Loucy (cell line): ENCODE measurements at regions not wholly inside any gene's neighbourhood (a gene's known extent, or its start where the extent isn't known, plus 50 kb on each side); places are given as distances from the start of the nearest gene placed in this dataset.

Source experiments
- H2AFZ ChIP-seq: fragments of 200-600 bp; sonication (generic); 2 replicates; pipeline ENCODE4 v1.6.0; 2016; ENCODE audit warnings: antibody characterized with exemption, mild to moderate bottlenecking, low read length, moderate library complexity
- H3F3A ChIP-seq: fragments of 200-600 bp; 2 replicates; pipeline ENCODE4 v1.6.0; 2016; ENCODE audit warnings: antibody characterized with exemption, low read depth, mild to moderate bottlenecking
- H3K27me3 ChIP-seq: fragments of 200-600 bp; sonication (generic); 2 replicates; pipeline ENCODE4 v1.6.1; 2014; ENCODE audit warnings: low read length, mild to moderate bottlenecking; ENCODE audit not compliant: insufficient read depth, poor library complexity, severe bottlenecking
- H3K36me3 ChIP-seq: fragments of 200-600 bp; sonication (generic); 2 replicates; pipeline ENCODE4 v1.6.1; 2016; ENCODE audit warnings: low read length; ENCODE audit not compliant: insufficient read depth
- H3K4me1 ChIP-seq: fragments of 200-600 bp; sonication (generic); 2 replicates; pipeline ENCODE4 v1.5.1; 2014; ENCODE audit warnings: low read length, mild to moderate bottlenecking; ENCODE audit not compliant: insufficient read depth, poor library complexity, severe bottlenecking
- H3K4me2 ChIP-seq: fragments of 200-600 bp; sonication (generic); 2 replicates; pipeline ENCODE4 v1.6.0; 2014; ENCODE audit warnings: antibody characterized with exemption, low read length, low read depth, mild to moderate bottlenecking; ENCODE audit not compliant: poor library complexity, severe bottlenecking
- H3K4me3 ChIP-seq: fragments of 200-600 bp; sonication (generic); 2 replicates; pipeline ENCODE4 v1.5.1; 2014; ENCODE audit warnings: low read length, mild to moderate bottlenecking, mixed read lengths; ENCODE audit not compliant: poor library complexity, severe bottlenecking
- H3K79me2 ChIP-seq: fragments of 200-600 bp; sonication (generic); 2 replicates; pipeline ENCODE4 v1.6.1; 2014; ENCODE audit warnings: low read length; ENCODE audit not compliant: insufficient read depth
- H3K9ac ChIP-seq: fragments of 200-600 bp; sonication (generic); 2 replicates; pipeline ENCODE4 v1.6.0; 2014; ENCODE audit warnings: mild to moderate bottlenecking, low read depth, low read length, moderate library complexity; ENCODE audit not compliant: poor library complexity, severe bottlenecking
- H3K9me2 ChIP-seq: fragments of 200-600 bp; sonication (generic); replicated peaks from 2 replicates; pipeline ENCODE4 v1.6.1; 2016; ENCODE audit warnings: low read depth, low read length, mixed read lengths
- H3K9me3 ChIP-seq: fragments of 200-600 bp; sonication (generic); 2 replicates; pipeline ENCODE4 v1.6.1; 2014; ENCODE audit warnings: mild to moderate bottlenecking, antibody characterized with exemption, low read length, low read depth; ENCODE audit not compliant: insufficient read depth
- H4K20me1 ChIP-seq: fragments of 200-600 bp; sonication (generic); 2 replicates; pipeline ENCODE4 v1.6.0; 2014; ENCODE audit warnings: antibody characterized with exemption, low read length, mild to moderate bottlenecking; ENCODE audit not compliant: insufficient read depth, poor library complexity, severe bottlenecking
- EZH2phosphoT487 ChIP-seq: fragments of 200-600 bp; IDR thresholded peaks from 2 replicates; pipeline ENCODE4 v1.6.1; 2018; ENCODE audit warnings: antibody characterized with exemption, mild to moderate bottlenecking, moderate library complexity, borderline replicate concordance
- TF ChIP-seq, protein P1 (sequence below): fragments of 200-600 bp; sonication (generic); conservative IDR thresholded peaks from 2 replicates; pipeline ENCODE4 v1.5.1; 2014; ENCODE audit warnings: mild to moderate bottlenecking, antibody characterized with exemption, low read length

DNA sequence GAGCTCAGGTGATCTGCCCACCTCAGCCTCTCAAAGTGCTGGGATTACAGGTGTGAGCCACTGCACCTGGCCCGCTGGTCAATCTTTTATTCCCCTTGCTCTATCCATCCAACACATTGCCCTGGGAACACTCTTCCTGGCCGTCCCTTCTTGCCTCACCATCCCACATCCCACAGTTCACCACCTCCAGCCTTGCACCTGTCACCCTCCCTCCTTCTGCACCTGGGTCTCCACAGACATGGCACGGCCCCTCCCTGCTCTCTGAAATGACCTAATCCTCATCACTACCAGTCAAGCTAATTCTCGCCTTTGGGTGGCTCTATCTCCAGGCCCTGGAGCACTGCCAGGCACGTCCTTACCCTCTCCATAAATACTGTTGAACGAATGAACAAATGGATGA, 116.9 kb upstream of the TEX51 start:
- Histone ChIP-seq H3K4me1 (peaks cover 4% of the 10 kb centered on the region), H3K9me2 (no peaks in the 10 kb centered on the region), H3K9ac (no peak overlapping the region), H3K27me3 (no peaks in the 10 kb centered on the region), H3K4me3 (no peak overlapping the region), H3F3A (no peaks in the 10 kb centered on the region), H3K36me3 (no peaks in the 10 kb centered on the region), H3K79me2 (no peaks in the 10 kb centered on the region), H3K4me2 (no peak overlapping the region), H2AFZ (no peak overlapping the region), H3K9me3 (no peaks in the 10 kb centered on the region), H4K20me1 (no peaks in the 10 kb centered on the region)
- TF ChIP-seq, protein P1, sequence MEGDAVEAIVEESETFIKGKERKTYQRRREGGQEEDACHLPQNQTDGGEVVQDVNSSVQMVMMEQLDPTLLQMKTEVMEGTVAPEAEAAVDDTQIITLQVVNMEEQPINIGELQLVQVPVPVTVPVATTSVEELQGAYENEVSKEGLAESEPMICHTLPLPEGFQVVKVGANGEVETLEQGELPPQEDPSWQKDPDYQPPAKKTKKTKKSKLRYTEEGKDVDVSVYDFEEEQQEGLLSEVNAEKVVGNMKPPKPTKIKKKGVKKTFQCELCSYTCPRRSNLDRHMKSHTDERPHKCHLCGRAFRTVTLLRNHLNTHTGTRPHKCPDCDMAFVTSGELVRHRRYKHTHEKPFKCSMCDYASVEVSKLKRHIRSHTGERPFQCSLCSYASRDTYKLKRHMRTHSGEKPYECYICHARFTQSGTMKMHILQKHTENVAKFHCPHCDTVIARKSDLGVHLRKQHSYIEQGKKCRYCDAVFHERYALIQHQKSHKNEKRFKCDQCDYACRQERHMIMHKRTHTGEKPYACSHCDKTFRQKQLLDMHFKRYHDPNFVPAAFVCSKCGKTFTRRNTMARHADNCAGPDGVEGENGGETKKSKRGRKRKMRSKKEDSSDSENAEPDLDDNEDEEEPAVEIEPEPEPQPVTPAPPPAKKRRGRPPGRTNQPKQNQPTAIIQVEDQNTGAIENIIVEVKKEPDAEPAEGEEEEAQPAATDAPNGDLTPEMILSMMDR = no peak
- no peak for TF ChIP-seq EZH2phosphoT487

DNA sequence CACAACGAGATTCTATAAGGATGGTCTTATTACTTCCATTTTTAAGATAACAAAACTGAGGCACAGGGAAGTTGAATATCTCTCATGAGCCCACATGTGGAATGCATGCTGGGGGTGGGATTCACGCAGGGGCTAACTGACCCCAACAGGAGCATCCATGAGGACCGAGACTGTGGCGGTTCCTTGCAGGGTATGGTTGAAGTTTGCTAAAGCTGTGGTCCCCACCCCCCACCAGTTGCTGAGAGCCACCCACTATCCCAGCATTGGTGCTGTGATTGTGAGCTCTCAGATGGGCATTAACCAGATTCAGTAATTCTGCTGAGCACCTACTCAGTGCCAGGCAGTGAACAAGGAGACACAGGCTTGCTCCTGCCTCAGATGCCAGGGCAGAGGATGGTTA, 116.0 kb upstream of the TEX51 start:
- no peak overlapping the region for H3K4me2 ChIP-seq
- no peaks in the 10 kb centered on the region for H3K79me2 ChIP-seq
- no peaks in the 10 kb centered on the region for H3K9me2 ChIP-seq
- no peak overlapping the region for H3K4me3 ChIP-seq
- no peak overlapping the region for H3K9ac ChIP-seq
- no peaks in the 10 kb centered on the region for H4K20me1 ChIP-seq
- H3K27me3 ChIP-seq = no peaks in the 10 kb centered on the region
- H3K4me1 ChIP-seq = no peaks in the 10 kb centered on the region
- no peaks in the 10 kb centered on the region for H3K9me3 ChIP-seq
- TF ChIP-seq, protein P1 = no peak
- TF ChIP-seq EZH2phosphoT487 = no peak
- no peaks in the 10 kb centered on the region for H3K36me3 ChIP-seq
- no peaks in the 10 kb centered on the region for H3F3A ChIP-seq
- H2AFZ ChIP-seq = no peak overlapping the region

DNA sequence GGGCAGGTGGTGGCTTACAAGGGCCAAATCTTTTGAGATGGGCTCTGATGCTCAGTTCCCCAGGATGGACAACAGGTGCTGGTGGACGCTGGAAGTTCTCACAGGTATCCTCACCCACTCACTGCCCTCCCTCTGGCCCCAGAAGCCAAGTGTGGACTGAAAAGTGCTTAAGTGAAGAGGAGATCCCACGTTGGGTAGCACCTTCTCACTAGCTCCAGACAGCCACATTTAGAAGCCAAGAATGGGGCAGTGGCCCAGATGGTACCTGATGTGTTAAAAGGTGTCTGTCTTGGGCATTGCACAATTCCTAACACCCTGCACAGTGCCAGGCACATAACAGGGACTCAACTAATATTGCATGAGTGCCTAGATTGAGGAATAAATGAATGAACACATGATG, 115.3 kb upstream of the TEX51 start:
- no peaks in the 10 kb centered on the region for H3K79me2 ChIP-seq
- no peak overlapping the region for H2AFZ ChIP-seq
- H3K4me3 ChIP-seq = no peak overlapping the region
- no peaks in the 10 kb centered on the region for H3K36me3 ChIP-seq
- no peaks in the 10 kb centered on the region for H3K27me3 ChIP-seq
- no peaks in the 10 kb centered on the region for H3K9me2 ChIP-seq
- H3K9ac ChIP-seq = no peak overlapping the region
- no peaks in the 10 kb centered on the region for H4K20me1 ChIP-seq
- H3K4me1 ChIP-seq = no peaks in the 10 kb centered on the region
- no peak overlapping the region for H3K4me2 ChIP-seq
- H3F3A ChIP-seq = no peaks in the 10 kb centered on the region
- H3K9me3 ChIP-seq = no peaks in the 10 kb centered on the region
- no peak for TF ChIP-seq EZH2phosphoT487
- TF ChIP-seq, protein P1 = no peak
